Right atrium auricular region (tissue), 2 donors: ENCODE measurements at regions not wholly inside any gene's neighbourhood (a gene's known extent, or its start where the extent isn't known, plus 50 kb on each side); places are given as distances from the start of the nearest gene placed in this dataset.
"Not testable (repeated sequence)": the region's sequence is repeated elsewhere in the genome, so short reads cannot be mapped to it uniquely, and the experiment has no call there.

Source experiments
- DNase-seq: peaks from one replicate; pipeline ENCODE4 v3.0.0-alpha.2; 2019; ENCODE audit warnings: low spot score
- H3K27ac ChIP-seq, 2 donors: fragments of 200-600 bp; sonication (generic); 1 replicate in 1 of 2; 2 replicates in 1 of 2; pipeline ENCODE4 v1.5.1; 2016 to 2019
- H3K27me3 ChIP-seq, 2 donors: fragments of 200-600 bp; sonication (generic); one replicate each; pipeline versions ENCODE4 v1.5.1 to v1.6.0; 2017 to 2019
- H3K36me3 ChIP-seq: fragments of 200-600 bp; sonication (generic); one replicate; pipeline ENCODE4 v1.5.1; 2016
- H3K4me1 ChIP-seq, 2 donors: fragments of 200-600 bp; sonication (generic); one replicate each; pipeline versions ENCODE4 v1.5.1 to v1.6.0; 2017 to 2019
- H3K4me3 ChIP-seq, 2 donors: fragments of 200-600 bp; sonication (generic); 1 replicate in 1 of 2; 2 replicates in 1 of 2; pipeline ENCODE4 v1.5.1; 2017 to 2019; ENCODE audit warnings: mild to moderate bottlenecking in 1 of 2, moderate library complexity in 1 of 2
- H3K9me3 ChIP-seq, 2 donors: fragments of 200-600 bp; sonication (generic); one replicate each; pipeline ENCODE4 v1.5.1; 2019
- TF ChIP-seq, protein P1 (sequence below), 2 donors: fragments of 200-600 bp; sonication (generic); IDR thresholded peaks; one replicate each; pipeline ENCODE4 v1.5.1; 2019; ENCODE audit warnings: antibody characterized with exemption in 2 of 2

DNA sequence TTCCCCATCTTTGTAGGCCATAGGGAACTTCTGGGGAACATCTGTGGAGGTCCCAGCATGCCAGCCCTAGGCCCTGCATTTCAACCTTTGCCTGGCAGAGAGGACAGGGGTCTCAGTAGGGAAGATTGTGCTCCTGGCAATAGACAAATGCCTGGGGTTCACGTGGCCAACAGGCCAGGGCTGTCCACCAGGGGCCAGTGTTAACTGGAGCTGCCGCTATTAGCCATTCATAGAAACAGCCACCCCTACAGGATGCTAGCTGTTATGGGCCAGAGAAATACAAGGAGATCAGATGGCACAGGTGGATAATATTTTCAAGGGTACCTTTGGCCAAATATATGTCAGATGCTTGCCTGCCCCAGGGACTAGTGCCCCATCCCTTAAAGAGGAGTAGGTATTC lies 932.9 kb downstream of the QKI start:
- H3K9me3 ChIP-seq: no peaks in the 10 kb centered on the region
- no peak overlapping the region for H3K27ac ChIP-seq
- H3K4me3 ChIP-seq: no peak overlapping the region
- peaks cover 0 to 10% of the 10 kb centered on the region in 2 donors for H3K4me1 ChIP-seq
- no peaks in the 10 kb centered on the region for H3K27me3 ChIP-seq
- no peak for DNase-seq
- TF ChIP-seq, protein P1, sequence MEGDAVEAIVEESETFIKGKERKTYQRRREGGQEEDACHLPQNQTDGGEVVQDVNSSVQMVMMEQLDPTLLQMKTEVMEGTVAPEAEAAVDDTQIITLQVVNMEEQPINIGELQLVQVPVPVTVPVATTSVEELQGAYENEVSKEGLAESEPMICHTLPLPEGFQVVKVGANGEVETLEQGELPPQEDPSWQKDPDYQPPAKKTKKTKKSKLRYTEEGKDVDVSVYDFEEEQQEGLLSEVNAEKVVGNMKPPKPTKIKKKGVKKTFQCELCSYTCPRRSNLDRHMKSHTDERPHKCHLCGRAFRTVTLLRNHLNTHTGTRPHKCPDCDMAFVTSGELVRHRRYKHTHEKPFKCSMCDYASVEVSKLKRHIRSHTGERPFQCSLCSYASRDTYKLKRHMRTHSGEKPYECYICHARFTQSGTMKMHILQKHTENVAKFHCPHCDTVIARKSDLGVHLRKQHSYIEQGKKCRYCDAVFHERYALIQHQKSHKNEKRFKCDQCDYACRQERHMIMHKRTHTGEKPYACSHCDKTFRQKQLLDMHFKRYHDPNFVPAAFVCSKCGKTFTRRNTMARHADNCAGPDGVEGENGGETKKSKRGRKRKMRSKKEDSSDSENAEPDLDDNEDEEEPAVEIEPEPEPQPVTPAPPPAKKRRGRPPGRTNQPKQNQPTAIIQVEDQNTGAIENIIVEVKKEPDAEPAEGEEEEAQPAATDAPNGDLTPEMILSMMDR (IDR thresholded peaks at IDR 0.05): no peak
- no peaks in the 10 kb centered on the region for H3K36me3 ChIP-seq

DNA sequence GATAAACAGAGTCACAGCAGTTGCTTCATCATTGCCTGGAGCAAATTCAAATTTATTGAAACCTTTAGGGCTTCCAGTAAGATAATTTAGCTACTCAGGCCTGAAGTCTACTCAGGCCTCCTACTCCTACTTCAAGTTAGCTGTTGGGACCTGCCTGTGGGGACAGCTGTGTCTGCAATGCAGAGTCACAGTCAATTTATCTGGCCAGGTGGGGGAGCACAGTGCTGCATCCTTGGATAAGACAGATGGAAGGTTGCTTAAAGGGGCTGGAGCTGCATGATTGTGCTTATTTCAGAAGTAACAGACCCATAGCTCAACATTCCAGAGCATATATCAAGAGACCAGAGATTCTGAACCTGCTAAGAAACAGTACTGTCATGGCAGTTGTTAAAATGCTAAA lies 932.1 kb downstream of the QKI start:
- Histone ChIP-seq H3K36me3 (no peaks in the 10 kb centered on the region), H3K9me3 (no peaks in the 10 kb centered on the region), H3K27ac (no peak overlapping the region), H3K4me3 (no peak overlapping the region), H3K4me1 (peaks cover 0 to 10% of the 10 kb centered on the region in 2 donors), H3K27me3 (no peaks in the 10 kb centered on the region)
- TF ChIP-seq, protein P1 (IDR thresholded peaks at IDR 0.05): no peak
- no peak for DNase-seq

DNA sequence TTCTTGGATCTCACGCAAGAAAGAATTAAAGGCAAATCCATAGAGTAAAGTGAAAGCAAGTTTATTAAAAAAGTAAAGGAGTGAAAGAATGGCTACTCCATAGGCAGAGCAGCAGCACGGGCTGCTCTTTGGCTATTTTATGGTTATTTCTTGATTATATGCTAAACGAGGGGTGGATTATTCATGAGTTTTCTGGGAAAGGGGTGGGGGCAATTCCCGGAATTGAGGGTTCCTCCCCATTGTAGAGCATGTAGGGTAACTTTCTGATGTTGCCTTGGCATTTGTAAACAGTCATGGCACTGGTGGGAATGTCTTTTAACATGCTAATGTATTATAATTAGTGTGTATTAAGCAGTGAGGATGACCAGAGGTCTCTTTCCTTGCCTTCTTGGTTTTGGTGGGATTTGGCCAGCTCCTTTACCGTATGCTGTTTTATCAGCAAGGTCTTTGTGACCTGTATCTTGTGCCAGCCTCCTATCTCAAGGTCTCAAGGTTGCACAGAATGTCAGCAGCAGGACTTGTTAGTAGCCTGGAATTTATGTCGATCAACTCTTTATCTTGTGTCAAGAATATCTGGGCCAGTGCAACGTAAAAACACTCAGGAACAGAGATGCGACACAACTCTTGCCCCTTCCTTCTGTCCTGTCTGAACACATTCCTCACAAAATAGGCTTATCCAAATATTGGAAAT lies 931.4 kb downstream of the QKI start:
- Histone ChIP-seq H3K36me3 (no peaks in the 10 kb centered on the region), H3K27ac (peak overlapping the region; percentile 14 to 37), H3K4me3 (no peak overlapping the region), H3K27me3 (no peaks in the 10 kb centered on the region), H3K9me3 (no peaks in the 10 kb centered on the region), H3K4me1 (peaks cover 0 to 10% of the 10 kb centered on the region in 2 donors)
- TF ChIP-seq, protein P1 (IDR thresholded peaks at IDR 0.05): no peak
- DNase-seq: no peak

DNA sequence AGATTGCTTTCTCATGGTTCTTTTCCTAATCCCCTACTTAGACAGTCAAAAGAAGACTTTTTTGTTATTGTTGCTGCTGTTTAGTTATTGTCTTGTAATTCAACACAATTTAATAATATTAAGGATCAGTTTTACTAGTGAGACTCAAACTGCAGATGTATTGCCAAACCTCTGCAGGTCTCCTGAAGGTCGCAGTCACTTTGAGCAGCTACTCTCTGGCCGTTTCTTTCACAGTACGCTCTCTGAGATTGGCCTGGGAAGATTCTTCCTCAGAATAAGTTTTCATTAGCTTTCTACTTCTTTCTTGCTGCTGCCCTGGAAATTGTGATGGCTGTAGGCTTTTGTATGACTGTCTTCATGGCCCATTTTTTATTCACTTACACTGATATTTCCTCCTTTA lies 930.8 kb downstream of the QKI start:
- Histone ChIP-seq H3K4me3 (no peak overlapping the region), H3K27ac (peak overlapping the region; percentile 14 to 37), H3K4me1 (peaks cover 0 to 10% of the 10 kb centered on the region in 2 donors), H3K9me3 (no peaks in the 10 kb centered on the region), H3K27me3 (no peaks in the 10 kb centered on the region), H3K36me3 (no peaks in the 10 kb centered on the region)
- TF ChIP-seq, protein P1 (IDR thresholded peaks at IDR 0.05): no peak
- no peak for DNase-seq

DNA sequence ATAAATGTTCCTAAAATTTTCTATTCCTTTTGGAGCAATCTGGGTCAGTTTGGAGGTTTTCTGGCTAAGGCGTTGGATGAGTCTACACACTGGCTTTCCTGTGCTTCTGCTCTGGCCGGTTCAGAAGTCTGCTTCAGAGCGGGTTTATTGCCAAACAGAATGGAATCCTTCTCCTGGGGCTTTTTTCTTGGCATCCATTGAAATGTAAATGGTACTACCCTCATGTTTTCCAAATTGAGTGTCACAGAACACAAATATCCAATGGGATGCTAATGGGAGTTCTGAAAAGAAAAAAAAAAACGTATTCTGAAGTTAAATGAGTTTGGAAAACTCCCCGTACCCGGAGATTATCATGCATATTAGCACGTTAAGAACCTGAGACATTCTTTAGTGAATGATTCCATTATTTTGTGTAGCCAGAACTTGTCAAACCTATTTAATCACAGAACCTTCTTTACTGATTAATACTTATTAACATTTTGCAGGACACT lies 930.3 kb downstream of the QKI start:
- Histone ChIP-seq H3K9me3 (no peaks in the 10 kb centered on the region), H3K27ac (peak overlapping the region; percentile 14 to 37), H3K27me3 (no peaks in the 10 kb centered on the region), H3K4me3 (no peak overlapping the region), H3K4me1 (peaks cover 0 to 10% of the 10 kb centered on the region in 2 donors), H3K36me3 (no peaks in the 10 kb centered on the region)
- TF ChIP-seq, protein P1 (IDR thresholded peaks at IDR 0.05): no peak
- no peak for DNase-seq

DNA sequence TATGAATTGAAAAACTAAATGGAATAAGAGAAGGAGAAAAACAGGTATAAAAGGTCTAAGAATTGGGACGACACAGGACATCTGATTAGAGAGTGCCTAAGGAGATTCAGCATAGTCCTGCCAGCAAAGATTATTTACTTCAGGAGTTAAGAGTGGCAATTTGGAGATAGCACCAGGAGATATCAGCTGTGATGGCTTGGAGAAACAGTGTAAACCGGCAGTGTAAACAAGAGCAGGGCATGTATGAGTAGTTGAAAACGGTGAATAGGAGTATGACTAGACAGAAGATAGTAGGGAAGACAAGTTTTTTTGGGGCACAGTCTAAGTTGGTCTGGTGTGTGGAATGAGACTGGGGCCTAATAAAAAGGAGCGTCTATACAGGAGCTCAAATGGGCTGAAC lies 924.9 kb downstream of the QKI start:
- not testable (repeated sequence) for H3K27ac ChIP-seq, H3K4me1 ChIP-seq, H3K9me3 ChIP-seq, H3K4me3 ChIP-seq, H3K27me3 ChIP-seq, H3K36me3 ChIP-seq, DNase-seq
